Karpas-422 (cell line): ENCODE measurements at regions not wholly inside any gene's neighbourhood (a gene's known extent, or its start where the extent isn't known, plus 50 kb on each side); places are given as distances from the start of the nearest gene placed in this dataset.
"Not testable (repeated sequence)": the region's sequence is repeated elsewhere in the genome, so short reads cannot be mapped to it uniquely, and the experiment has no call there.

Experiments used
- DNase-seq: peaks from one replicate; pipeline ENCODE4 v3.0.0-alpha.2; 2015
- H2AFZ ChIP-seq: fragments of 200-600 bp; sonication (generic); 2 replicates; pipeline ENCODE4 v1.6.1; 2014; ENCODE audit warnings: antibody characterized with exemption, low read length, mixed read lengths
- H3K27ac ChIP-seq: fragments of 200-600 bp; sonication (generic); 2 replicates; pipeline ENCODE4 v1.5.1; 2014; ENCODE audit warnings: mild to moderate bottlenecking, low read length, moderate library complexity
- H3K27me3 ChIP-seq: fragments of 200-600 bp; sonication (generic); 2 replicates; pipeline ENCODE4 v1.6.1; 2014; ENCODE audit warnings: low read length, mixed read lengths
- H3K36me3 ChIP-seq: fragments of 200-600 bp; sonication (generic); 2 replicates; pipeline ENCODE4 v1.6.1; 2014; ENCODE audit warnings: low read length, mixed read lengths; ENCODE audit not compliant: insufficient read depth
- H3K4me1 ChIP-seq: fragments of 200-600 bp; sonication (generic); 2 replicates; pipeline ENCODE4 v1.6.1; 2014; ENCODE audit warnings: mild to moderate bottlenecking, low read length, mixed read lengths
- H3K4me2 ChIP-seq: fragments of 200-600 bp; sonication (generic); 2 replicates; pipeline ENCODE4 v1.6.1; 2014; ENCODE audit warnings: low read length, low read depth, mild to moderate bottlenecking; ENCODE audit not compliant: poor library complexity, severe bottlenecking
- H3K4me3 ChIP-seq: fragments of 200-600 bp; sonication (generic); 2 replicates; pipeline ENCODE4 v1.5.1; 2014; ENCODE audit warnings: mild to moderate bottlenecking, antibody characterized with exemption, low read length, mixed read lengths
- H3K79me2 ChIP-seq: fragments of 200-600 bp; sonication (generic); 2 replicates; pipeline ENCODE4 v1.6.1; 2014; ENCODE audit warnings: mild to moderate bottlenecking, low read length, mixed read lengths
- H3K9ac ChIP-seq: fragments of 200-600 bp; sonication (generic); 2 replicates; pipeline ENCODE4 v1.6.0; 2014; ENCODE audit warnings: low read length
- H3K9me2 ChIP-seq: fragments of 200-600 bp; sonication (generic), shearing (Covaris generic); replicated peaks from 2 replicates; pipeline ENCODE4 v1.6.0; 2014; ENCODE audit warnings: mild to moderate bottlenecking, low read length, moderate library complexity; ENCODE audit not compliant: insufficient read depth
- H3K9me3 ChIP-seq: fragments of 300-700, 200-600 bp; sonication (generic); 2 replicates; pipeline ENCODE4 v1.6.1; 2014; ENCODE audit warnings: low read length, mixed read lengths
- H4K20me1 ChIP-seq: fragments of 200-600 bp; sonication (generic); 2 replicates; pipeline ENCODE4 v1.6.1; 2014; ENCODE audit warnings: mild to moderate bottlenecking, antibody characterized with exemption, low read length, low read depth; ENCODE audit not compliant: insufficient read depth

DNA sequence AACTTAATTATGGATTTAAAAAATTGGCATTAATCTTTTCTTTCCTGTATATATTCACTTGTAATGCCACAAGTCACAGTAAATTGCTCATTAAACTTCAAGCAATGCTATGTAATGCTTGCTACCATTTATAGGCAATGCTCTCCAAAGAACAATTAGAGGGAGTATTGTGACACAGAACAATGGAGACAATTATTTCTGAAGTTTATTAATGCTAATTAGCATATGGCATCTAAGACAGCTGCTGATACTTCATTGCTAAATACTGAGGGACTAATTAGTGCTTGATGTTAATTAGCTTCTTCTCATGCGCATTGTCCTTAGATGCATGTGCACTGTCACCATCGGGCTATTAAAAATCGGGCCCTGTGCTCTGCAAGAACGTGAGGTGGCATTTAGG is 1012.8 kb downstream of the SOCS6 start:
- H3K9me2 ChIP-seq, result no peaks in the 10 kb centered on the region; the same call in 1 of the 2 replicates

GRCh38 chr18:71294201-71294600 is 1005.4 kb downstream of the SOCS6 start:
- not testable (repeated sequence) for H3K36me3 ChIP-seq, H3K27me3 ChIP-seq, H3K9me2 ChIP-seq, DNase-seq, H3K9ac ChIP-seq, H3K27ac ChIP-seq, H4K20me1 ChIP-seq, H2AFZ ChIP-seq, H3K4me3 ChIP-seq, H3K4me2 ChIP-seq, H3K79me2 ChIP-seq, H3K4me1 ChIP-seq
- peaks cover 39% of the 10 kb centered on the region for H3K9me3 ChIP-seq

More for the DNA sequence above, 1012.8 kb downstream of the SOCS6 start:
- no peaks in the 10 kb centered on the region for H3K36me3 ChIP-seq
- peaks cover 31% of the 10 kb centered on the region for H3K9me3 ChIP-seq
- no peak overlapping the region for H2AFZ ChIP-seq
- H3K4me2 ChIP-seq, result no peak overlapping the region
- no peaks in the 10 kb centered on the region for H3K27me3 ChIP-seq
- DNase-seq, result no peak
- no peaks in the 10 kb centered on the region for H3K4me1 ChIP-seq
- no peak overlapping the region for H3K4me3 ChIP-seq
- H3K79me2 ChIP-seq, result no peaks in the 10 kb centered on the region
- no peak overlapping the region for H3K9ac ChIP-seq
- no peak overlapping the region for H3K27ac ChIP-seq
- H4K20me1 ChIP-seq, result no peaks in the 10 kb centered on the region

DNA sequence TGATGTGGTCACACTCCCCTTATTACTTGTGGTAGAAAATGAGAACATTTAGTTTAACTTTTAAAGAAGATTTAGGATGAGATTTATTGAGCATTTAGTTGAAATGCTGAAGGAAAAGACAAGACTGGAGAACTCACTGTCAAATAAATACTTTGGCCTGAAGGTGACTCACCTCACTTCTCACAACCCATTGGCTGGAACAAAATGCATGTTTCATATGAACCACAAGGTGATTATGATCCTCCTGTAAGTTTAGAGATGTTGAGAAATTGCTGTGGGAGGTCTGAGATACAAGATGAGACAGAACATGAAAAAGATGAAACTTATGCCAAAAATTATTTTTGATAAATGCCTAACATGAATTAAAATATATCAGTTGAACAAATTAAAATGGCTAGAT is 1004.5 kb downstream of the SOCS6 start:
- DNase-seq, result no peak
- Histone ChIP-seq H3K79me2 (no peaks in the 10 kb centered on the region), H4K20me1 (no peaks in the 10 kb centered on the region), H3K9me2 (no peaks in the 10 kb centered on the region), H3K4me2 (no peak overlapping the region), H3K9me3 (peaks cover 45% of the 10 kb centered on the region), H2AFZ (no peak overlapping the region), H3K4me1 (no peaks in the 10 kb centered on the region), H3K27ac (no peak overlapping the region), H3K9ac (no peak overlapping the region), H3K27me3 (no peaks in the 10 kb centered on the region), H3K4me3 (no peak overlapping the region), H3K36me3 (no peaks in the 10 kb centered on the region)

GRCh38 chr18:71287268-71287667 is 998.4 kb downstream of the SOCS6 start:
- DNase-seq, result no peak
- Histone ChIP-seq H4K20me1 (no peaks in the 10 kb centered on the region), H3K36me3 (no peaks in the 10 kb centered on the region), H3K4me3 (no peak overlapping the region), H3K79me2 (no peaks in the 10 kb centered on the region), H3K27me3 (no peaks in the 10 kb centered on the region), H3K9me2 (no peaks in the 10 kb centered on the region), H3K4me1 (no peaks in the 10 kb centered on the region), H3K9ac (no peak overlapping the region), H2AFZ (no peak overlapping the region), H3K9me3 (peaks cover 50% of the 10 kb centered on the region), H3K27ac (no peak overlapping the region), H3K4me2 (no peak overlapping the region)

DNA sequence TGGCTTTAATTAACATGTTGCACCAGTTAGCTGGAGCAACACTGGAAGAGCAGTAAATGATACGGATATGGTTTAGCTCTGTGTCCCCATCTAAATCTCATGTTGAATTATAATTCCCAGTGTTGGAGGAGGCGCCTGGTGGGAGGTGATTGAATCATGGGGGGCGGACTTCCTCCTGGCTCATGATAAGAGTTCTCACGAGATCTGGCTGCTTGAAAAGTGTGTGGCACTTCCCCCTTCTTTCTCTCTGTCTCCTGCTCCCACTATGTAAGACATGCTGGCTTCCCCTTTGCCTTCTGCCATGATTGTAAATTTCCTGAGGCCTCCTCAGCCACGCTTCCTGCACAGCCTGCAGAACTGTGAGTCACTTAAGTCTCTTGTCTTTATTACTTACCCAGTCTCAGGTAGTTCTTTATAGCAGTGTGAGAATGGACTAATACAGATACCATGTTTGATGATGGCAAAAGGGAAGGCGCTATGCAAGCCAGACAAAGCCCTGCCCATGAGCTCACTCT is 963.6 kb downstream of the SOCS6 start:
- H3K9me2 ChIP-seq, result no peaks in the 10 kb centered on the region
- no peaks in the 10 kb centered on the region for H3K4me1 ChIP-seq
- H3K36me3 ChIP-seq, result no peaks in the 10 kb centered on the region
- H3K4me3 ChIP-seq, result no peak overlapping the region
- H4K20me1 ChIP-seq, result no peaks in the 10 kb centered on the region
- H3K27ac ChIP-seq, result no peak overlapping the region
- H3K79me2 ChIP-seq, result no peaks in the 10 kb centered on the region
- no peak overlapping the region for H3K9ac ChIP-seq
- H3K27me3 ChIP-seq, result no peaks in the 10 kb centered on the region
- DNase-seq, result no peak
- H3K4me2 ChIP-seq, result no peak overlapping the region
- no peak overlapping the region for H2AFZ ChIP-seq
- H3K9me3 ChIP-seq, result peaks cover 30% of the 10 kb centered on the region

DNA sequence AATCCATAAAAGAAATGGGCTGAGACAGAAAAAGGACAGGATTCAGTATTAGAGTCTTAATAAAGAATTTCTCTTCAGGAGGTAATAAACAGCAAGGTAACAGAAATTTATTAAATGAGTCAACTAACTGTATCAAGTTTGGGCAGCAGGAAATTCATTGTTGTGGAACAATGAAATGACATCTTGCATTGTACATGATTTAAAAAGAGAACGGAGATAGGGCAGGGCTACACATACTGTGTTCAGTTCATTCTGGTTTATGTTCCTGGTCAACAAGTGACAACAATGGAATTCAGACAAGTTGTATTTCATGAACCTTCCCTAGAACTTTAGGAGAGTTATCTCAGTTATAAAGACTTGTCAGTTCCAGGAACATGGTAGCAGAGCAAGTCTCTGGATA is 961.3 kb downstream of the SOCS6 start:
- no peaks in the 10 kb centered on the region for H3K4me1 ChIP-seq
- DNase-seq, result no peak
- H2AFZ ChIP-seq, result no peak overlapping the region
- no peaks in the 10 kb centered on the region for H3K79me2 ChIP-seq
- H4K20me1 ChIP-seq, result no peaks in the 10 kb centered on the region
- H3K36me3 ChIP-seq, result no peaks in the 10 kb centered on the region
- H3K9me2 ChIP-seq, result no peaks in the 10 kb centered on the region
- H3K4me3 ChIP-seq, result no peak overlapping the region
- no peak overlapping the region for H3K27ac ChIP-seq
- peaks cover 29% of the 10 kb centered on the region for H3K9me3 ChIP-seq
- no peak overlapping the region for H3K4me2 ChIP-seq
- no peak overlapping the region for H3K9ac ChIP-seq
- no peaks in the 10 kb centered on the region for H3K27me3 ChIP-seq

GRCh38 chr18:71249791-71250190 is 960.9 kb downstream of the SOCS6 start:
- H3K9ac ChIP-seq, result no peak overlapping the region
- H3K9me3 ChIP-seq, result peaks cover 32% of the 10 kb centered on the region
- no peak overlapping the region for H2AFZ ChIP-seq
- no peaks in the 10 kb centered on the region for H3K36me3 ChIP-seq
- no peak overlapping the region for H3K4me2 ChIP-seq
- no peak for DNase-seq
- no peaks in the 10 kb centered on the region for H4K20me1 ChIP-seq
- H3K27ac ChIP-seq, result no peak overlapping the region
- H3K9me2 ChIP-seq, result no peaks in the 10 kb centered on the region
- no peaks in the 10 kb centered on the region for H3K27me3 ChIP-seq
- no peaks in the 10 kb centered on the region for H3K4me1 ChIP-seq
- H3K4me3 ChIP-seq, result no peak overlapping the region
- H3K79me2 ChIP-seq, result no peaks in the 10 kb centered on the region

DNA sequence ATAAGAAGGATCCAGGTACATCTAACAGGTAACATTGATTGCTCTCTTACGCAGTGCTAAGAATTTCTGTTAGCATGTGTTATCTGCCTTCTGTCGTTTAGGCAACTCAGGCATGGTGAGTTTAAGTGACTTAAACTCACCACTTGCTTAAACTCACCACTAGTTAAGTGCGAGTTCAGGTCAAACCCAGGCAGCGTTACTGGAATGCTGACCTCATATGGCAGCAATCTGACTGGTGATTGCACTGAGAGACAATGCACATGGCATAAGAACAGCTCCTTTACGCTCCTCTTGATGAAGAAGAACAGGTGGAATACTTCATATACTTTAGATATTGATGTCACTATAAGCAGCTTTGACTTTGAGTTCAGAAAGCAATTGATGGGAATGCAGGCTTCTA is 954.1 kb downstream of the SOCS6 start:
- no peaks in the 10 kb centered on the region for H3K36me3 ChIP-seq
- H3K9me3 ChIP-seq, result peaks cover 53% of the 10 kb centered on the region
- no peak overlapping the region for H3K4me2 ChIP-seq
- no peak overlapping the region for H3K4me3 ChIP-seq
- H3K9ac ChIP-seq, result no peak overlapping the region
- no peaks in the 10 kb centered on the region for H3K4me1 ChIP-seq
- no peak overlapping the region for H2AFZ ChIP-seq
- no peak for DNase-seq
- H3K27ac ChIP-seq, result no peak overlapping the region
- no peaks in the 10 kb centered on the region for H4K20me1 ChIP-seq
- no peaks in the 10 kb centered on the region for H3K27me3 ChIP-seq
- no peaks in the 10 kb centered on the region for H3K79me2 ChIP-seq
- no peaks in the 10 kb centered on the region for H3K9me2 ChIP-seq
